Astrocyte (in vitro differentiated cells and primary cell): ENCODE measurements at regions not wholly inside any gene's neighbourhood (a gene's known extent, or its start where the extent isn't known, plus 50 kb on each side); places are given as distances from the start of the nearest gene placed in this dataset.

Experiments used
- EZH2 ChIP-seq: IDR thresholded peaks from 2 replicates; pipeline ENCODE4 v1.6.1; 2012; ENCODE audit warnings: mild to moderate bottlenecking, low read length, inconsistent platforms; ENCODE audit not compliant: insufficient read depth
- TF ChIP-seq, protein P1 (sequence below): IDR thresholded peaks from 2 replicates; pipeline ENCODE4 v1.5.1; 2011; ENCODE audit warnings: low read depth, mild to moderate bottlenecking, inconsistent platforms, low read length, moderate library complexity; ENCODE audit not compliant: insufficient read depth

DNA sequence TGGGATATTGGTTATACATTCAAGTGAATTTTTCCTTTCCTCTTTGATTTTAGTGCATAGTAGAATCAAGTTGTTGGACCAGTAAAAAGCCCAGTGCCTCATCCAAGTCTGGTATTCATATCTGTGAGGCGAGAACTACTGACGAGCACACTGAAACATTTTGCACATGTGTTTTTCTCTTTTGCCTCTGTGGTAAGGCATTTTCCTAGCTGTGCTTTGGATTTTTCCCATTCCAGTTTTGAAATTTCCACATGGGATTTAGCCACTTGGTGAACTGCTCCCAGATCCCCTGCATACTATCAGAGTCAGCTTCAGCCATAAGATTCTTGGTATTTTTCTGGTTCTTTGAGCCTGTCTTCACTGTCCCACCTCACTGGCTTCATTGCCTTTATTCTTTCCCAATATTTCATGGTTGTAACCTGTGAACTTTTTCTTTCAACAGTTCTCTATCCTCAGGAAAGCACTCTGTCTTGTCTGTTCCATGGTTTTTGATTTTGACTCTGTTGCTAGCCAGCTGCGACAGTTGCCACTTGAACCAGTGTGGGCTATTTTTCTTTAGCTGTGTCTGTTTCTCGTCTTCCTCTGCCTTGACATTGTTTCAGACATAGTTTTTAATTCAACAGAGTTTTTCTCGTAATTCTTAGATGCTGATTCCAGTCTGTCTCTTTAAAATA lies 239.0 kb downstream of the REEP3 start:
- TF ChIP-seq, protein P1, sequence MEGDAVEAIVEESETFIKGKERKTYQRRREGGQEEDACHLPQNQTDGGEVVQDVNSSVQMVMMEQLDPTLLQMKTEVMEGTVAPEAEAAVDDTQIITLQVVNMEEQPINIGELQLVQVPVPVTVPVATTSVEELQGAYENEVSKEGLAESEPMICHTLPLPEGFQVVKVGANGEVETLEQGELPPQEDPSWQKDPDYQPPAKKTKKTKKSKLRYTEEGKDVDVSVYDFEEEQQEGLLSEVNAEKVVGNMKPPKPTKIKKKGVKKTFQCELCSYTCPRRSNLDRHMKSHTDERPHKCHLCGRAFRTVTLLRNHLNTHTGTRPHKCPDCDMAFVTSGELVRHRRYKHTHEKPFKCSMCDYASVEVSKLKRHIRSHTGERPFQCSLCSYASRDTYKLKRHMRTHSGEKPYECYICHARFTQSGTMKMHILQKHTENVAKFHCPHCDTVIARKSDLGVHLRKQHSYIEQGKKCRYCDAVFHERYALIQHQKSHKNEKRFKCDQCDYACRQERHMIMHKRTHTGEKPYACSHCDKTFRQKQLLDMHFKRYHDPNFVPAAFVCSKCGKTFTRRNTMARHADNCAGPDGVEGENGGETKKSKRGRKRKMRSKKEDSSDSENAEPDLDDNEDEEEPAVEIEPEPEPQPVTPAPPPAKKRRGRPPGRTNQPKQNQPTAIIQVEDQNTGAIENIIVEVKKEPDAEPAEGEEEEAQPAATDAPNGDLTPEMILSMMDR: no peak
- no peak for TF ChIP-seq EZH2
